ENCODE measurements at regions not wholly inside any gene's neighbourhood (a gene's known extent, or its start where the extent isn't known, plus 50 kb on each side); places are given as distances from the start of the nearest gene placed in this dataset.
A peak's percentile ranks its signal among the peaks of the same experiment; 100 is the strongest.
"Not testable (repeated sequence)": the region's sequence is repeated elsewhere in the genome, so short reads cannot be mapped to it uniquely, and the experiment has no call there.

DNA sequence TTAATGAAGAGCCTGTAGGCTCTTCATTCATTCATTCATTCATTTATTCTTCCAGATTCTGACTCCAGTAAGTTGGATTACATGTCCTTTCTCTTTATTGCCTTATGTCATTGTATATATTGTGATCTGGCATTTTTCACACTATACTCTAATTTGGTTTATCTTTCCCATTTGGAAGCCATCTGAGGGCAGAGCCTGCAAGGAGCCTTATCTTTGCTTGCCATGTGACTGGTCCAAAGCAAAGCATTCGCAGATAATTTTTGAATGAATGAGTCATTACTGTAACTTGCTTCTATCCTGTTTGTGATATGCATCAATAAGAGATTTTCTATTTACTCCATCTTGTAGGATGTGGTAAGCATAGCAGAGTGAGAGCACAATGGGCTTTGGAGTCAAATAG, 108.4 kb upstream of the DAB1 start (continued):
- TF ChIP-seq CBFA2T3 (IDR thresholded peaks at IDR 0.05) = peak; percentile 53

DNA sequence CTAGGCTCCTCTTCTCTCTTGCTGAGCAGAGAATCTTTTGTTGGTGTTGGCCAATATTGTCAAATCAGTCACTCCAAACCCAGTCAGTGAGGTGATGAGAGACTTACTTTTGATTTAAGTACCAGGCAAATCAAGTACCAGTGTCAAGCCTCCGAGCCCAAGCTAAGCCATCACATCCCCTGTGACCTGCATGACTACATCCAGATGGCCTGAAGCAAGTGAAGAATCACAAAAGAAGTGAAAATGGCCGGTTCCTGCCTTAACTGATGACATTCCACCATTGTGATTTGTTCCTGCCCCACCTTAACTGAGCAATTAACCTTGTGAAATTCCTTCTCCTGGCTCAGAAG, 107.0 kb upstream of the DAB1 start:
- H3K27ac ChIP-seq (ENCODE audit: extremely low read depth, low read depth, low read length); H4K20me1 ChIP-seq (replicated peaks; ENCODE audit: control insufficient read depth, insufficient read depth, low read length); CTCF ChIA-PET (ENCODE audit: low intra/inter-chr PET ratio); H3K79me2 ChIP-seq (ENCODE audit: control insufficient read depth, insufficient read depth, low read length); H3K9me3 ChIP-seq (replicated peaks; ENCODE audit: control insufficient read depth, insufficient read depth, low read depth, low read length); H3K4me2 ChIP-seq (ENCODE audit: insufficient read depth, low read length); H3K4me3 ChIP-seq; BruUV-seq (replicated peaks); ATAC-seq; H2AFZ ChIP-seq (ENCODE audit: low read depth, low read length); FAIRE-seq; H3K4me1 ChIP-seq (replicated peaks in 1 of 2; ENCODE audit: control insufficient read depth in 2 of 2, insufficient read depth in 2 of 2, low read length in 2 of 2); H3K9me1 ChIP-seq (ENCODE audit: control insufficient read depth, insufficient read depth, low read length); POLR2A ChIA-PET; H3K9ac ChIP-seq (ENCODE audit: insufficient read depth in 1 of 2, low read depth in 2 of 2, low read length in 2 of 2); H3K27me3 ChIP-seq (ENCODE audit: control insufficient read depth in 2 of 2, insufficient read depth in 2 of 2, low read length in 2 of 2); in situ Hi-C loops (cut with MboI); intact Hi-C loops (cut with micrococcal nuclease); H3K36me3 ChIP-seq (ENCODE audit: control insufficient read depth, insufficient read depth, low read length); DNase-seq (ENCODE audit: extremely low read depth in 1 of 4, low spot score in 3 of 4): not testable (repeated sequence)
- 0% methylated on average over 2 of the region's 2 CpGs for WGBS (ENCODE audit: insufficient coverage, low coverage, missing lambda C conversion rate)

DNA sequence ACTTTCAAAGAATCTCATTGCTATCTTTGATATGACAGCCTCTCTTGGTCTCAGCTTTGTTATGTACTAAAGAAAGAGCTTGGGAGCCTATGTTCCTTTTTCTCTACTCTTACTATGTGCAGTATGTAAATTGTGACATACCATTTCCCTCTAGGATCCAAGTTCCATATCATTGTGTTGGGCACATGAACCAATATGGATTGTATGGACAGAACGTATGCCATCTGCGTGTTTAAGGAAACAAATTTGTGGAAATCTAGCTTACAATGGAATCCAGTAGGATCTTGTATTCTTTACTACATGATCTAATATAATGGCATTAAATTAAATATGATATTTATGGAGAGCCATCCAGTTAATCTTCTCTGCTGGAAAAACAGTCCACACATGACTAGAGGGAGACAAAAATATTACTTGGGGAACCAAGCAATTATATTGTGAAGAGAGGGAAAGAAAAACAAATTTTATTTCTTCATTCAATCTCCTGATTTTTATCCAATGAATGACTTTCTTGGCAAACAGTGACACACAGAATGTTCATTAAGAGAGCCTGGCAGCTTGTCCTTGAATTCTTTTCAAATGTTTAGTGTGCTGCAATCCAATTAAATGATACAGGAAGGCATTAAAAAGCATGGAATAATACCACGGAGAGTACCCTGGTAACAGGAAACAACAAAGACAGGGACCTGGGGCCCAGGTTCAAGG, 106.5 kb upstream of the DAB1 start:
- H4K20me1 ChIP-seq (replicated peaks; ENCODE audit: control insufficient read depth, insufficient read depth, low read length) = no peaks in the 10 kb centered on the region
- 0% methylated on average over 3 of the region's 3 CpGs for WGBS (ENCODE audit: insufficient coverage, low coverage, missing lambda C conversion rate)
- no peak overlapping the region for H3K9ac ChIP-seq (ENCODE audit: insufficient read depth in 1 of 2, low read depth in 2 of 2, low read length in 2 of 2)
- ATAC-seq (no peak), FAIRE-seq (no peak), DNase-seq (ENCODE audit: extremely low read depth in 1 of 4, low spot score in 3 of 4) (no peak)
- intact Hi-C loops (cut with micrococcal nuclease) = no loop called here
- H2AFZ ChIP-seq (ENCODE audit: low read depth, low read length) = no peak overlapping the region
- in situ Hi-C loops (cut with MboI) = no loop called here
- no peaks in the 10 kb centered on the region for H3K4me1 ChIP-seq (replicated peaks in 1 of 2; ENCODE audit: control insufficient read depth in 2 of 2, insufficient read depth in 2 of 2, low read length in 2 of 2)
- H3K79me2 ChIP-seq (ENCODE audit: control insufficient read depth, insufficient read depth, low read length) = no peaks in the 10 kb centered on the region
- no peak overlapping the region for H3K27ac ChIP-seq (ENCODE audit: extremely low read depth, low read depth, low read length)
- H3K9me1 ChIP-seq (ENCODE audit: control insufficient read depth, insufficient read depth, low read length) = no peaks in the 10 kb centered on the region
- H3K4me3 ChIP-seq = no peak overlapping the region
- H3K36me3 ChIP-seq (ENCODE audit: control insufficient read depth, insufficient read depth, low read length) = no peaks in the 10 kb centered on the region
- CTCF ChIA-PET (ENCODE audit: low intra/inter-chr PET ratio) = no interaction called here
- no TSS peak for BruUV-seq (replicated peaks)
- H3K4me2 ChIP-seq (ENCODE audit: insufficient read depth, low read length) = no peak overlapping the region
- no peaks in the 10 kb centered on the region for H3K27me3 ChIP-seq (ENCODE audit: control insufficient read depth in 2 of 2, insufficient read depth in 2 of 2, low read length in 2 of 2)
- no peaks in the 10 kb centered on the region for H3K9me3 ChIP-seq (replicated peaks; ENCODE audit: control insufficient read depth, insufficient read depth, low read depth, low read length)
- POLR2A ChIA-PET = no interaction called here
- TF ChIP-seq ZNF785 (CRISPR knock-in tag; IDR thresholded peaks at IDR 0.05) (no peak), CCAR2 (IDR thresholded peaks at IDR 0.05; ENCODE audit: low read depth, low read length) (no peak), LCOR (CRISPR knock-in tag; IDR thresholded peaks at IDR 0.05) (no peak), CEBPZ (IDR thresholded peaks at IDR 0.05; ENCODE audit: borderline replicate concordance, low read depth, low read length) (no peak), ZBTB12 (CRISPR knock-in tag; IDR thresholded peaks at IDR 0.05) (no peak)
- TF ChIP-seq, protein P1, sequence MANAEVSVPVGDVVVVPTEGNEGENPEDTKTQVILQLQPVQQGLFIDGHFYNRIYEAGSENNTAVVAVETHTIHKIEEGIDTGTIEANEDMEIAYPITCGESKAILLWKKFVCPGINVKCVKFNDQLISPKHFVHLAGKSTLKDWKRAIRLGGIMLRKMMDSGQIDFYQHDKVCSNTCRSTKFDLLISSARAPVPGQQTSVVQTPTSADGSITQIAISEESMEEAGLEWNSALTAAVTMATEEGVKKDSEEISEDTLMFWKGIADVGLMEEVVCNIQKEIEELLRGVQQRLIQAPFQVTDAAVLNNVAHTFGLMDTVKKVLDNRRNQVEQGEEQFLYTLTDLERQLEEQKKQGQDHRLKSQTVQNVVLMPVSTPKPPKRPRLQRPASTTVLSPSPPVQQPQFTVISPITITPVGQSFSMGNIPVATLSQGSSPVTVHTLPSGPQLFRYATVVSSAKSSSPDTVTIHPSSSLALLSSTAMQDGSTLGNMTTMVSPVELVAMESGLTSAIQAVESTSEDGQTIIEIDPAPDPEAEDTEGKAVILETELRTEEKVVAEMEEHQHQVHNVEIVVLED (CRISPR knock-in tag; IDR thresholded peaks at IDR 0.05) = no peak

Data from K562 (cell line).